HT1080 (cell line): ENCODE measurements at regions not wholly inside any gene's neighbourhood (a gene's known extent, or its start where the extent isn't known, plus 50 kb on each side); places are given as distances from the start of the nearest gene placed in this dataset.
"Not testable (repeated sequence)": the region's sequence is repeated elsewhere in the genome, so short reads cannot be mapped to it uniquely, and the experiment has no call there.

Experiments used
- DNase-seq: peaks from one replicate; pipeline ENCODE4 v3.0.0-alpha.2; 2015; ENCODE audit warnings: low read depth

- DNase-seq, result no peak
Measured at GRCh38 chr3:105976196-105976595, 107.4 kb upstream of the CBLB start.

DNA sequence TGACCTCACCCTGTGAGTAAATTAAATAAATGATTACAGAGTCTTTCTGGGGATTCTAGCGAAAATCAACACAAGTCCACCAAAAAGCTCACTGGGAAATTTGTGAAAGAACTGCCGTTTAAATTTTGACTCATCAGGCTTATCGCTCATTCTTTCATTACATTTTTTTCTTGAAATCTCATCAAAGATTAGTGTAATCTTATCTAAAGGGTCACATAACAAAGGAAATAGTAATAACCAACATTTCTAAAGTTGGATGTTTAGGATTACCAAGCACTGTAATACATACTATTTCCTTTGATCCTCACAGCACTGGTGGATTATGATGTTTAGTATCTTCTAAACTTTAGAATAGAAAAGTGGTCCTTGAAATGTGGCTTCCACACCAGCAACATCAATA, 111.1 kb upstream of the CBLB start:
- no peak for DNase-seq

- no peak for DNase-seq
Measured at GRCh38 chr3:105982207-105982606, 113.4 kb upstream of the CBLB start.

DNA sequence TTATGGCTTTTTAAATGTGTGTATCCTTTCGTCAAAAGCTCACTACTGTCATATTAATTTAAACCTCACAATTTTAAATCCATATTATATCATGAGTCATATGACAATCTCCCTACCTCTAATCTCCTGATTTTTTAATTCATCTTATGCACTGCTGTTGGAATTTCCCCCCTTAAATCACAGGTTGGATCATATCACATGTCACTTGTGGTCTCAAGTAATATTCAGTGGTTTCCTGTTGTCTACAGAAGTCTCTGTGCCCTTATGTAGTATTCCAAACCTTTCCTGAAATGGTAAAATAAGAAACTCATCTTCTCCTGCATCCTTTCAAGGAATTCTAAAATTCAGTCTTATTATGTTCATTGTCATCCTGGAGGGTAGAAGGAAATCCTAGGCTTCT, 116.0 kb upstream of the CBLB start:
- DNase-seq, result peak; percentile 70

GRCh38 chr3:105986343-105986742, 117.5 kb upstream of the CBLB start:
- not testable (repeated sequence) for DNase-seq

GRCh38 chr3:105987809-105988208, 119.0 kb upstream of the CBLB start:
- DNase-seq, result no peak

- DNase-seq, result no peak
Measured at GRCh38 chr3:105988540-105989212, 119.9 kb upstream of the CBLB start.

DNA sequence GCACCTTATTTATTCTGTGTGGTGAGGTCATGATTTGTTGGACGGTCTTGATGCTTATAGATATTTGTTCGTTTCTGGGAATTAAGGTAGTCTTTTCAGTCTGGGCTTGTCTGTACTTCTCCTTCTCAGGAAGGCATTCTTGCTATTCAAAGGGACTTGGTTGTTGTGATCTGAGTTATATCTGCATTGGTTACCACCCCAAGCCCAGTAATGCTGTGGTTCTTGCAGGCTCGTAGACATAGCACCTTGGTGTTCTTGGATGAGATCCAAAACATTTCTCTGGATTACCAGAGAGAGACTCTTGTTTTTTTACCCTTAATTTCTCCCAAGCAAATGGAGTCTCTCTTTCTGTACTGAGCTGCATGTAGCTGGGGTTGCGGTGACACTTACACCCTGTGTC, 128.0 kb upstream of the CBLB start:
- DNase-seq, result no peak

- no peak for DNase-seq
Measured at GRCh38 chr3:105997466-105997799, 128.6 kb upstream of the CBLB start.

DNA sequence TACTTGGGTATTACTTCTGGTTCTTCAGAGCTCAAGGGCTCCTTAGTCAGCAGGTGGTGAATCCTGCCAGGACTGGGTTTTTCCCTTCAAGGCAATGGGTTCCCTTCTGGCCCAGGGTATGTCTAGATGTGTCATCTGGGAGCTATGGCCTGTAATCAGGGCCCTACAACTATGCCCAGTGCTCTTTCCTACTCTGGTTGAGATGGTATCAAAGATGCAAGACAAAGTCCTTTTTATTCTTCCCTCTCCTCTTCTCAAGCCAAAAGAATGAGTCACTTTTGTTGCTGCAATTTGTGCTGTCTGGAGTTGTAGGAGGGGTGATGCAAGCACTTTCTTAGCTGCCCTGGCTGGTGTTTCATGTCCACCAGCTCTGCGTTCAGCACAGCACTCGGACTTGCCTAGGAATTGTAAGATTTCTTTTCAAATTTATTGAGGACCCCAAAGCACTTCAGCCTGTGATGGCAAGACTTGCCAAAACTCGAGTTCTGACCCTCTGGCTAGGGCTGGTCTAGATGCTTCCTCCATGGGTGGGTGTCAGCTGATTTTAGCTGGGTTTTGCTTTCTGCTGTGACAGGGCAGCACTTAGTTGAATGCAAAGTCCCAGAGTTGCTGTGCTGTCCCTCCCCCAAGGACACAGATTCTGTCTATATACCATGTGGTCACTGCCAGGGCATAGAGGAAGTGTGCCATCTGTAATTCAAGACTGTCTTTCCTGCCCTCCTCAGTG, 129.2 kb upstream of the CBLB start:
- peak; percentile 100 for DNase-seq

DNA sequence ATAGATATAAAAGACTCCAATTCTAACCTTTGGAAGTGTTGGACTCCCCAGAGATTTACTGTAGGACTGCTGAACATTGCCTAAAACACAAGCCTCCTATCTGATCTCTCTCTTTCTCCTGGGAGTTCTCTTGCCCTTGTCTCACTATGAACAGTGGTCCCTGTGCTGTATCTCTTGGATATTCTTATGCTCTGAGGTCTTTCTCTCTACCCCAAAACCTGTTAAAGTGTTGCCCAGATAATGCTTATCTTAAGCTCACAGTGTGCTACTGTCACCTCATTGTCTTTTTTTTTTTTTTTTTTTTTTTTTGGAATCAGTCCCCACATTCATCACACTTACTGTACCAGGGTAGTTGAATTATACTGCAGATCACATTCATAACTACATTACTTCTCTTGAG, 131.0 kb upstream of the CBLB start:
- DNase-seq, result no peak

- no peak for DNase-seq
Measured at GRCh38 chr3:106001923-106002322, 133.1 kb upstream of the CBLB start.

DNA sequence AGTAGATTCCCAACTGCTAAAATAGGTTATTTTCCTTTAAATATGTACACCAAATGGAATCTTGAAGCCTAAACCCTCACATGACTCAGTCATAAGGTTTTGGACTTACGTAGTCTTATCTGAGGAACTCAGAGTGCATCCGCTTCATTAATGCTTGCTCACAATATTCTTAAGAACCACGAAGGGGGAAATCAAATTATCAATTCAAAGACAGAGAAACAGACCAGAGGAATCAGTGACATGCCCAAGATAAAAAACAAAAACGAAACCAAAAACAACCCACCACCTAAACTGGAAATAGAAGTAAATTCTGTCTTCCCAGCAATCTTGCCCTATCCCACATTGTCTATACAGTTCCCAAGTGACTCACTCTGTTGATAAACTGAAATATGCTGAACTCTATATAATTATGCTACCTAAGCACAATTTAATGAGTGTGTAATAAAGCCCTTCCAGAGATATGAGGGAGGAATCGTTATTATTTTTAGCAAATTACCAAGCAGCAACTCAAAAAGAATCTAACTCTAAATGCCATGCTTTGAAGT, 135.4 kb upstream of the CBLB start:
- DNase-seq, result peak; percentile 71

DNA sequence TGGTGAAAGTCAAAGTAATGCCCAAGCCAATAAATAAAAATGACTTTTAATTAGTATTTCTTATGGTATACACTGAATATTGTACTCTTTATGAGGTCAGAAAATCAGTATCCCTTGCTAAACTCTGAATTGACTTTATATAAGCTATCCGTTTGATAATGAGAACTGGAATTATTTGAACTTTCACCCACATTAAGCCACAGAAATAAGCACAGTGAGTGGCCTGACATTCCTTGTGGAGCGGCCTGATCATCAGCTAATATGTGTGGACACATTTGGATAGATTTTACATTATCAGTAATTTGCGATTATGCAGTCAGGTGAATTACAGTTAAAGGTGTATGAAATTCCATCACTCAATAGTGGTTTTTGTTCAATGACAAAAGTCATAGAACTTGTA, 136.0 kb upstream of the CBLB start:
- DNase-seq, result no peak

GRCh38 chr3:106006001-106006400, 137.2 kb upstream of the CBLB start:
- peak; percentile 92 for DNase-seq

- DNase-seq, result no peak
Measured at GRCh38 chr3:106006571-106006970, 137.8 kb upstream of the CBLB start.

DNA sequence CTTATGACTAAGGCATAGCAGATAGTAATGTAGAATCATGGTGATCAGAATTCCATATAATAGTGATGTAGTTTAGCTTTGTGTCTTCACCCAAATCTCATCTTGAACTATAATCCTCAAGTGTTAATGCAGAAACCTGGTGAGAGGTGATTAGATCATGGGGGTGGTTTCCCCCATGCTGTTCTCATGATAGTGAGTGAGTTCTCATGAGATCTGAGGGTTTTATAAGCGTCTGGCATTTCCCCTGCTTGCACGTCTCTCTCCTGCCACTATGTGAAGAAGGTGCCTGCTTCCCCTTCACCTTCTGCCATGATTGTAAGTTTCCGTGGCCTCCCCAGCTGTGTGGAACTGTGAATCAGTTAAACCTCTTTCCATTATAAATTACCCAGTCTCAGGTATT, 138.7 kb upstream of the CBLB start:
- DNase-seq, result no peak

DNA sequence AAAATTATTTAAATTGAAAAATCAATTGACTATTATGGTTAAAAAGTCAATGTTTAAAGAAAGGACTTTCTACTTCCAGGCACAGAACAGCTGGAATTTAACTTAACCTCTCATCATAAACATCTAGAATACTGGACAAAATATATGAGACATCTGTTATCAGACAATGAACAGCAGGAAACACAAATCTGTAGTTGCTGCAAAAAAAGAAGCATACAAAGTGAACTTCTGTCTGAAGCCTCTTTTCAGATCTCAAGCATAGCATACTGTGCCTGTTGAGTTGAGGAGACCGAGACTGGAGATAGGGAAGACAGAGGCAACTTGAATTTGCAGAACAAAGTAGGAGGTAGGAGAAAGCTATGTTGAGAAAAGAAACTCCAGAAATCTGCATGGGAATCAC, 140.0 kb upstream of the CBLB start:
- no peak for DNase-seq

GRCh38 chr3:106010829-106011228, 142.0 kb upstream of the CBLB start:
- DNase-seq, result no peak

- peak; percentile 88 for DNase-seq
Measured at GRCh38 chr3:106013971-106014370, 145.2 kb upstream of the CBLB start.

GRCh38 chr3:106014518-106014917, 145.7 kb upstream of the CBLB start:
- DNase-seq, result no peak

- DNase-seq, result no peak
Measured at GRCh38 chr3:106014971-106015370, 146.2 kb upstream of the CBLB start.

GRCh38 chr3:106018102-106018501, 149.3 kb upstream of the CBLB start:
- DNase-seq, result no peak
